ENCODE measurements at regions not wholly inside any gene's neighbourhood (a gene's known extent, or its start where the extent isn't known, plus 50 kb on each side); places are given as distances from the start of the nearest gene placed in this dataset.

DNA sequence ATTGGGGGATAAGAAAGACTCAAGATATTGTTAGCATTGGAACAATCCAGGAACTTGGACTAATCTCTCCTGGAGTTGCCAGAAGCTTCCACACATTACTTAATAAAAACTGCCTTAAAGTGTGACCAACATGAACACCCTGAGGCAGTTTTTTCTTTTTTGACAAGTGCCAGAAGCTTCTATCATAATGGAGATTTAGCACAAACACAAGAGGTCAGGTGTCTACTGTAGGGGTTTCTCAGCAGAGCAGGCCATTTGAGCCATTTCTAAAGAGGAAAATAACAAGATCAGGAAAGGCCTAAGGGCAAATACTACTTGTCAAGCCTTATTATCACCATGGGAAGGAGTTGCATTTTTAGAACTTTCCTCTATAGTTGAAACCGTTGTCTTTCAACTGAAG, 361.5 kb downstream of the EPM2A start:
- H3K36me3 Mint-ChIP-seq (ENCODE audit: insufficient read depth, unreplicated experiment): no peaks in the 10 kb centered on the region
- DNase-seq: no peak
- no peak overlapping the region for H3K4me3 Mint-ChIP-seq (ENCODE audit: low read depth, unreplicated experiment)
- no TSS peak for BruUV-seq (replicated peaks)
- TF ChIP-seq, protein P1, sequence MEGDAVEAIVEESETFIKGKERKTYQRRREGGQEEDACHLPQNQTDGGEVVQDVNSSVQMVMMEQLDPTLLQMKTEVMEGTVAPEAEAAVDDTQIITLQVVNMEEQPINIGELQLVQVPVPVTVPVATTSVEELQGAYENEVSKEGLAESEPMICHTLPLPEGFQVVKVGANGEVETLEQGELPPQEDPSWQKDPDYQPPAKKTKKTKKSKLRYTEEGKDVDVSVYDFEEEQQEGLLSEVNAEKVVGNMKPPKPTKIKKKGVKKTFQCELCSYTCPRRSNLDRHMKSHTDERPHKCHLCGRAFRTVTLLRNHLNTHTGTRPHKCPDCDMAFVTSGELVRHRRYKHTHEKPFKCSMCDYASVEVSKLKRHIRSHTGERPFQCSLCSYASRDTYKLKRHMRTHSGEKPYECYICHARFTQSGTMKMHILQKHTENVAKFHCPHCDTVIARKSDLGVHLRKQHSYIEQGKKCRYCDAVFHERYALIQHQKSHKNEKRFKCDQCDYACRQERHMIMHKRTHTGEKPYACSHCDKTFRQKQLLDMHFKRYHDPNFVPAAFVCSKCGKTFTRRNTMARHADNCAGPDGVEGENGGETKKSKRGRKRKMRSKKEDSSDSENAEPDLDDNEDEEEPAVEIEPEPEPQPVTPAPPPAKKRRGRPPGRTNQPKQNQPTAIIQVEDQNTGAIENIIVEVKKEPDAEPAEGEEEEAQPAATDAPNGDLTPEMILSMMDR (IDR thresholded peaks at IDR 0.05; ENCODE audit: unreplicated experiment): no peak
- no peaks in the 10 kb centered on the region for H3K4me1 Mint-ChIP-seq (ENCODE audit: low read depth, unreplicated experiment)
- intact Hi-C loops (cut with micrococcal nuclease; ENCODE audit: unreplicated experiment): no loop called here
- H3K27ac Mint-ChIP-seq (ENCODE audit: unreplicated experiment): no peak overlapping the region
- CTCF ChIA-PET: no interaction called here
- no peaks in the 10 kb centered on the region for H3K27me3 Mint-ChIP-seq (ENCODE audit: unreplicated experiment)
- H3K9me3 Mint-ChIP-seq (ENCODE audit: low read depth, unreplicated experiment): peaks cover 6% of the 10 kb centered on the region

DNA sequence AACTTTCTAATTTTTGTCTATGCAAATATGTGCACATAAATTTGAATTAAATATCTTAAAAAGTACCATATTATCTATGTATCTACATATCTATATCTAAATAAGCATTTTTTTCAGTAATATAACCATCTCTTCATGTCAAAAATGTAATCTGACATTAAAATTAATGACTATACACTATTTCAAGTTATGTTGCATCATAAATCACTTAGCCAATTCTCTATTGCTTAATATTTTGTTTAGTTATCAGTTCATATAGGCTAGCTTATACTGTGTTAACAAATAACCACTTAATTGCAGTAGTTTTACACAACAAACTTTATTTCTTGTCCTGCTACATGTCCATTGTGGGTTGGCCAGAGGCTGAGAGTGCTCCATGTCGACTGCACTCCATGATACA, 360.8 kb downstream of the EPM2A start:
- BruUV-seq (replicated peaks): no TSS peak
- no peak overlapping the region for H3K4me3 Mint-ChIP-seq (ENCODE audit: low read depth, unreplicated experiment)

DNA sequence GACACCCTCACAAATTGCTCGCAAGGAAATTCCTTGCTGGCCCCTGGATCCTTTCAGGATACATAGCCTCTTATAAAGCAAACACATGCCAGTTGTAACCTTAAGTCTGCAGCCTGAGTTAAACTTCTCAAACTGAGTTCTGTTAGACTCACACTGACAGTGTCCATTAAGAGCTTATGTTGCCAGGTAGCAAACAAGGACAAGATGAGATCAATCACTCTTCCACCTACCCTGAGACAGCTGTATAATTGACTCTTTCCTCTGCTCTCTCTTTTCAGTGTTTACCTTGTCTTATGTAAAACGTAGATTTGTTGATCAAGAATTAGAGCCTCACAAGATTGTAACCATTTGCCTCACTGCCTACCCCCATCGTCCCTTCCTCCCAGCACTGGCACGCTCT, 359.8 kb downstream of the EPM2A start:
- CTCF ChIA-PET: no interaction called here
- DNase-seq: no peak
- TF ChIP-seq, protein P1 (IDR thresholded peaks at IDR 0.05; ENCODE audit: unreplicated experiment): no peak
- Mint-ChIP-seq H3K27me3 (ENCODE audit: unreplicated experiment) (no peaks in the 10 kb centered on the region), H3K4me3 (ENCODE audit: low read depth, unreplicated experiment) (no peak overlapping the region), H3K9me3 (ENCODE audit: low read depth, unreplicated experiment) (peaks cover 6% of the 10 kb centered on the region), H3K27ac (ENCODE audit: unreplicated experiment) (no peak overlapping the region), H3K36me3 (ENCODE audit: insufficient read depth, unreplicated experiment) (no peaks in the 10 kb centered on the region), H3K4me1 (ENCODE audit: low read depth, unreplicated experiment) (no peaks in the 10 kb centered on the region)
- intact Hi-C loops (cut with micrococcal nuclease; ENCODE audit: unreplicated experiment): no loop called here
- no TSS peak for BruUV-seq (replicated peaks)

More for the DNA sequence above, 360.8 kb downstream of the EPM2A start:
- Mint-ChIP-seq H3K36me3 (ENCODE audit: insufficient read depth, unreplicated experiment) (no peaks in the 10 kb centered on the region), H3K9me3 (ENCODE audit: low read depth, unreplicated experiment) (peaks cover 6% of the 10 kb centered on the region), H3K4me1 (ENCODE audit: low read depth, unreplicated experiment) (no peaks in the 10 kb centered on the region), H3K27ac (ENCODE audit: unreplicated experiment) (no peak overlapping the region), H3K27me3 (ENCODE audit: unreplicated experiment) (no peaks in the 10 kb centered on the region)
- TF ChIP-seq, protein P1 (IDR thresholded peaks at IDR 0.05; ENCODE audit: unreplicated experiment): no peak
- intact Hi-C loops (cut with micrococcal nuclease; ENCODE audit: unreplicated experiment): no loop called here
- DNase-seq: no peak
- CTCF ChIA-PET: no interaction called here

DNA sequence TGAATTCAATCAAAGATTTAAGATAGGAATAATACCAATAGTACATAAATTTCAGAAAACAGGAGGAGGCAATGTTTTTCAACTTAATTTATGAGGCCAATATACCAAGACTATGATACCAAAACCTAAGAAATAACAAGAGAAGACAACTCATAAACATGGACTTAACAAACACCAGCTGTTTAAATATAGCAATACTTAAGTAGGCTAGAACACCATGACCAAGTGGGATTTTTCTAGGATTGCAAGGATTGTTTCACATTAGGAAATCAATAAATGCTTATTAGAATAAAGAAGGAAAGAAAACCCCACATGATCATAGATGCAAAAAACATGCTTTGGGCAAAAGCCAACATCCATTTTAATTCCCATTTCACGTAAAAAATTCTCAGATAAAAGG, 355.1 kb downstream of the EPM2A start:
- BruUV-seq (replicated peaks): no TSS peak
- CTCF ChIA-PET: no interaction called here
- no peaks in the 10 kb centered on the region for H3K36me3 Mint-ChIP-seq (ENCODE audit: insufficient read depth, unreplicated experiment)
- H3K4me3 Mint-ChIP-seq (ENCODE audit: low read depth, unreplicated experiment): no peak overlapping the region
- peaks cover 6% of the 10 kb centered on the region for H3K9me3 Mint-ChIP-seq (ENCODE audit: low read depth, unreplicated experiment)
- intact Hi-C loops (cut with micrococcal nuclease; ENCODE audit: unreplicated experiment): no loop called here
- H3K4me1 Mint-ChIP-seq (ENCODE audit: low read depth, unreplicated experiment): no peaks in the 10 kb centered on the region
- H3K27ac Mint-ChIP-seq (ENCODE audit: unreplicated experiment): no peak overlapping the region
- DNase-seq: no peak
- no peaks in the 10 kb centered on the region for H3K27me3 Mint-ChIP-seq (ENCODE audit: unreplicated experiment)
- TF ChIP-seq, protein P1 (IDR thresholded peaks at IDR 0.05; ENCODE audit: unreplicated experiment): no peak

DNA sequence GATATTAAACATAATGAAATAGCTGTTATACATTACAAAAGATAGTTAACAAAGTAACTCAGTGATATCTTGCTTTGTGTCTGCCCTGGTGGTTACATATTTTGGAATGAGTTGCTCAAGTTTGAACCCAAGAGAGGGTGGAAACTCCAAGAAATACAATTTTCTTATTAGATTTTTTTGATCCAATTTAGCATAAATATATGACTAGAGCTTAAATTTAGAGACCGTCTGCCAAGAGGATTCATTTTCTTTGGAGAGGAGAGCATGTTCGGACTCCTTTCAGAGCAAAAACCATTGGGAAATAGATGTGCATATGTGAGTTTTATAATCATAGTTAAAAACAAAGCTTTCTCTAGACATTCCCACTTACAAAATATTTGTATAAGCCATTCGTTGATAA, 353.4 kb downstream of the EPM2A start:
- no TSS peak for BruUV-seq (replicated peaks)
- no peak overlapping the region for H3K4me3 Mint-ChIP-seq (ENCODE audit: low read depth, unreplicated experiment)
- TF ChIP-seq, protein P1 (IDR thresholded peaks at IDR 0.05; ENCODE audit: unreplicated experiment): no peak
- no peaks in the 10 kb centered on the region for H3K4me1 Mint-ChIP-seq (ENCODE audit: low read depth, unreplicated experiment)
- no peaks in the 10 kb centered on the region for H3K27me3 Mint-ChIP-seq (ENCODE audit: unreplicated experiment)
- DNase-seq: no peak
- H3K27ac Mint-ChIP-seq (ENCODE audit: unreplicated experiment): no peak overlapping the region
- no peaks in the 10 kb centered on the region for H3K36me3 Mint-ChIP-seq (ENCODE audit: insufficient read depth, unreplicated experiment)
- CTCF ChIA-PET: no interaction called here
- intact Hi-C loops (cut with micrococcal nuclease; ENCODE audit: unreplicated experiment): no loop called here
- peaks cover 6% of the 10 kb centered on the region for H3K9me3 Mint-ChIP-seq (ENCODE audit: low read depth, unreplicated experiment)
